ENCODE measurements at regions not wholly inside any gene's neighbourhood (a gene's known extent, or its start where the extent isn't known, plus 50 kb on each side); places are given as distances from the start of the nearest gene placed in this dataset.
A peak's percentile ranks its signal among the peaks of the same experiment; 100 is the strongest.

GRCh38 chr5:125327676-125328075 is 581.2 kb upstream of the ZNF608 start:
- Histone ChIP-seq H3K9me3 (no peaks in the 10 kb centered on the region), H3K4me1 (peaks cover 28% of the 10 kb centered on the region), H3K27me3 (ENCODE audit: low read depth) (no peaks in the 10 kb centered on the region), H3K4me3 (no peak overlapping the region), H3K36me3 (replicated peaks) (no peaks in the 10 kb centered on the region)
- DNase-seq (ENCODE audit: low spot score in 2 of 2), result no peak
- in situ Hi-C loops (cut with MboI; ENCODE audit: low sequenced_read_pairs), result no loop called here

- Histone ChIP-seq H3K36me3 (replicated peaks) (no peaks in the 10 kb centered on the region), H3K9me3 (no peaks in the 10 kb centered on the region), H3K4me1 (peaks cover 9% of the 10 kb centered on the region; the same call in 1 of the 2 replicates), H3K27me3 (ENCODE audit: low read depth) (no peaks in the 10 kb centered on the region), H3K4me3 (no peak overlapping the region)
- in situ Hi-C loops (cut with MboI; ENCODE audit: low sequenced_read_pairs), result no loop called here
- DNase-seq (ENCODE audit: low spot score in 2 of 2), result no peak
These were observed 585.7 kb upstream of the ZNF608 start for GRCh38 chr5:125331987-125332598.

- Histone ChIP-seq H3K27me3 (ENCODE audit: low read depth) (no peaks in the 10 kb centered on the region), H3K9me3 (no peaks in the 10 kb centered on the region), H3K36me3 (replicated peaks) (no peaks in the 10 kb centered on the region), H3K4me3 (no peak overlapping the region), H3K4me1 (peaks cover 4% of the 10 kb centered on the region; the same call in 1 of the 2 replicates)
- in situ Hi-C loops (cut with MboI; ENCODE audit: low sequenced_read_pairs), result no loop called here
- DNase-seq (ENCODE audit: low spot score in 2 of 2), result no peak
These were observed 587.0 kb upstream of the ZNF608 start for GRCh38 chr5:125333416-125333815.

- in situ Hi-C loops (cut with MboI; ENCODE audit: low sequenced_read_pairs), result no loop called here
- no peak for DNase-seq (ENCODE audit: low spot score in 2 of 2)
- Histone ChIP-seq H3K27me3 (ENCODE audit: low read depth) (no peaks in the 10 kb centered on the region), H3K36me3 (replicated peaks) (no peaks in the 10 kb centered on the region), H3K9me3 (no peaks in the 10 kb centered on the region), H3K4me1 (peaks cover 4% of the 10 kb centered on the region; the same call in 1 of the 2 replicates), H3K4me3 (no peak overlapping the region)
These were observed 590.0 kb upstream of the ZNF608 start for GRCh38 chr5:125336401-125336800.

GRCh38 chr5:125337294-125337693 is 590.9 kb upstream of the ZNF608 start:
- peaks cover 4% of the 10 kb centered on the region; the same call in 1 of the 2 replicates for H3K4me1 ChIP-seq
- no peaks in the 10 kb centered on the region for H3K36me3 ChIP-seq (replicated peaks)
- no peaks in the 10 kb centered on the region for H3K9me3 ChIP-seq
- in situ Hi-C loops (cut with MboI; ENCODE audit: low sequenced_read_pairs), result no loop called here
- no peak overlapping the region for H3K4me3 ChIP-seq
- no peak for DNase-seq (ENCODE audit: low spot score in 2 of 2)
- H3K27me3 ChIP-seq (ENCODE audit: low read depth), result no peaks in the 10 kb centered on the region

- Histone ChIP-seq H3K9me3 (no peaks in the 10 kb centered on the region), H3K4me3 (no peak overlapping the region), H3K36me3 (replicated peaks) (no peaks in the 10 kb centered on the region), H3K4me1 (no peaks in the 10 kb centered on the region), H3K27me3 (ENCODE audit: low read depth) (no peaks in the 10 kb centered on the region)
- DNase-seq (ENCODE audit: low spot score in 2 of 2), result no peak
- in situ Hi-C loops (cut with MboI; ENCODE audit: low sequenced_read_pairs), result no loop called here
These were observed 592.2 kb upstream of the ZNF608 start for GRCh38 chr5:125338440-125339174.

GRCh38 chr5:125341436-125341835 is 595.0 kb upstream of the ZNF608 start:
- no peak overlapping the region for H3K4me3 ChIP-seq
- no peaks in the 10 kb centered on the region for H3K4me1 ChIP-seq
- no peaks in the 10 kb centered on the region for H3K36me3 ChIP-seq (replicated peaks)
- no peaks in the 10 kb centered on the region for H3K27me3 ChIP-seq (ENCODE audit: low read depth)
- no peak for DNase-seq (ENCODE audit: low spot score in 2 of 2)
- in situ Hi-C loops (cut with MboI; ENCODE audit: low sequenced_read_pairs), result no loop called here
- no peaks in the 10 kb centered on the region for H3K9me3 ChIP-seq

GRCh38 chr5:125343015-125343414 is 596.6 kb upstream of the ZNF608 start:
- Histone ChIP-seq H3K4me1 (peaks cover 9% of the 10 kb centered on the region), H3K4me3 (no peak overlapping the region), H3K27me3 (ENCODE audit: low read depth) (no peaks in the 10 kb centered on the region), H3K9me3 (no peaks in the 10 kb centered on the region), H3K36me3 (replicated peaks) (no peaks in the 10 kb centered on the region)
- in situ Hi-C loops (cut with MboI; ENCODE audit: low sequenced_read_pairs), result no loop called here
- DNase-seq (ENCODE audit: low spot score in 2 of 2), result no peak

GRCh38 chr5:125346316-125346715 is 599.9 kb upstream of the ZNF608 start:
- in situ Hi-C loops (cut with MboI; ENCODE audit: low sequenced_read_pairs), result no loop called here
- H3K27me3 ChIP-seq (ENCODE audit: low read depth), result no peaks in the 10 kb centered on the region
- H3K4me1 ChIP-seq, result peaks cover 29% of the 10 kb centered on the region
- no peaks in the 10 kb centered on the region for H3K9me3 ChIP-seq
- no peaks in the 10 kb centered on the region for H3K36me3 ChIP-seq (replicated peaks)
- no peak for DNase-seq (ENCODE audit: low spot score in 2 of 2)
- no peak overlapping the region for H3K4me3 ChIP-seq

GRCh38 chr5:125348221-125348692 is 601.8 kb upstream of the ZNF608 start:
- H3K4me3 ChIP-seq, result peak overlapping the region; percentile 4; the same call in 1 of the 2 replicates
- peak; percentile 81 to 86 for DNase-seq (ENCODE audit: low spot score in 2 of 2)
- in situ Hi-C loops (cut with MboI; ENCODE audit: low sequenced_read_pairs), result no loop called here
- H3K27me3 ChIP-seq (ENCODE audit: low read depth), result no peaks in the 10 kb centered on the region
- peaks cover 29% of the 10 kb centered on the region for H3K4me1 ChIP-seq
- H3K9me3 ChIP-seq, result no peaks in the 10 kb centered on the region
- no peaks in the 10 kb centered on the region for H3K36me3 ChIP-seq (replicated peaks)

GRCh38 chr5:125348936-125349831 is 602.7 kb upstream of the ZNF608 start:
- no peaks in the 10 kb centered on the region for H3K36me3 ChIP-seq (replicated peaks)
- in situ Hi-C loops (cut with MboI; ENCODE audit: low sequenced_read_pairs), result no loop called here
- H3K9me3 ChIP-seq, result no peaks in the 10 kb centered on the region
- H3K27me3 ChIP-seq (ENCODE audit: low read depth), result no peaks in the 10 kb centered on the region
- peaks cover 29% of the 10 kb centered on the region for H3K4me1 ChIP-seq
- H3K4me3 ChIP-seq, result peak overlapping the region; percentile 4; the same call in 1 of the 2 replicates
- peak; percentile 64 to 73 for DNase-seq (ENCODE audit: low spot score in 2 of 2)

GRCh38 chr5:125357660-125358059 is 611.2 kb upstream of the ZNF608 start:
- H3K4me1 ChIP-seq, result no peaks in the 10 kb centered on the region
- DNase-seq (ENCODE audit: low spot score in 2 of 2), result no peak
- in situ Hi-C loops (cut with MboI; ENCODE audit: low sequenced_read_pairs), result no loop called here
- no peaks in the 10 kb centered on the region for H3K27me3 ChIP-seq (ENCODE audit: low read depth)
- H3K36me3 ChIP-seq (replicated peaks), result no peaks in the 10 kb centered on the region
- no peak overlapping the region for H3K4me3 ChIP-seq
- H3K9me3 ChIP-seq, result 0 out of 2 replicates have a peak, but pooled peaks cover 2% of the 10 kb centered on the region

GRCh38 chr5:125365747-125366146 is 619.3 kb upstream of the ZNF608 start:
- DNase-seq (ENCODE audit: low spot score in 2 of 2), result no peak
- no peaks in the 10 kb centered on the region for H3K36me3 ChIP-seq (replicated peaks)
- no peaks in the 10 kb centered on the region for H3K27me3 ChIP-seq (ENCODE audit: low read depth)
- H3K9me3 ChIP-seq, result peaks cover 5% of the 10 kb centered on the region
- in situ Hi-C loops (cut with MboI; ENCODE audit: low sequenced_read_pairs), result no loop called here
- no peak overlapping the region for H3K4me3 ChIP-seq
- H3K4me1 ChIP-seq, result peaks cover 12% of the 10 kb centered on the region

Data from HAP-1 (cell line).